ENCODE measurements at regions not wholly inside any gene's neighbourhood (a gene's known extent, or its start where the extent isn't known, plus 50 kb on each side); places are given as distances from the start of the nearest gene placed in this dataset.
"Not testable (repeated sequence)": the region's sequence is repeated elsewhere in the genome, so short reads cannot be mapped to it uniquely, and the experiment has no call there.

DNA sequence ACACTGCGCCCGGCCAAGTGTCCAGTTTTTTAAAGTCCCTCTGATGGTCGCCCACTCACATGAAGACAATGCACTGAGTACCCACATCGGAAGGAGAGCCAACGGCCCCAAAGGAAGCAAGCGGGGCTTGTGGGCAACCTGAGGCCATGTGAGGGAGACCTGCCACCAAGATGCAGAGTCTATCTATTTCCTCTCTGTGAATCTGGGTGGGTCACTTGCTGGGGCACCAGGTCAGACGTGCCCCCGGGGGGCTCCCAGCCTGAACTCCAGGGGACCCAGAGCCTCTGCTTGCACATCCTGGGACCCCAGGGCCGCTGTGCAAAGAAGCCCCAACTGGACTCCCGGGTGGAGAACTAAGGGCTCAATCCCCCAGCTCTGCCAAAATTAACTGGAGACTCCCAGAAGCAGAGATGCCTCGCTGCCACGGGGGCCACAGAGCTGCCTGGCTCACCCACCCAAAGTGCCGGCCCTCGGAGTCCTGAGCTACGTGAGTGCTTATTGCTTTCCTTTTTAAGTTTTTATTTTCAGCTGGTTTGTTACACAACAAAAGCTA, 106.4 kb downstream of the BRD1 start:
- no peak for DNase-seq

DNA sequence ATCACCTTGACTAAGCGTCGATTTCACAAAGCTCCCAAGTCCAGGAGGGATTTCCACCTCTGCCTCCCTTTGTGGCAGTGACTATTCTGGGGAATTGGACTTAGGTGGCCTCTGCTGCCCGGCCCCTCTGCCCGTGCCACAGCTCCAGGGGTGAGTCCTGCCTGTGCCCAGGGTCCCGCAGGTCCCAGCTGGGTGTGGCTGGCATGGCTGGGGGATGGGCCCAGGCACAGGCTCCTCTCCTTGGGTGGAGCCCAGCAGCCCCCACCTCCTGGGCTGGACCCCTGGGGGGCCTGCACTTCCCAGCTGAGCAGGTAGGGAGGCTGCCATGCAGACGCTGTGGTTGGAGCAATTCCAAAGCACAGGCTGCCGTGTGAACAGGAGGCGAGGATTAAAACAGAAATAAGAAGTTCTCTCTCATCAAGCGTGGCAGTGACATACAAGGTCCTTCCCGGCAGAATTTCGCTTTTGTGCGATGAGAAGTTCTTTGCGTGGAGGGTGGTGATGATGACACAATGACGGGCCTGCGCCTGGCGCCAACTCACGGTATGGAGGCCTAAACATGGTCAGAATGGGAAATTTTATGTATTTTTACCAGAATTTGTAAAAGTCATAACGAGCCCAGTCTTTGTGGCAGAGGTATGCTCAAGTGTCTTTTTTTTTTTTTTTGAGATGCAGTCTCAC, 107.3 kb downstream of the BRD1 start:
- no peak for DNase-seq

DNA sequence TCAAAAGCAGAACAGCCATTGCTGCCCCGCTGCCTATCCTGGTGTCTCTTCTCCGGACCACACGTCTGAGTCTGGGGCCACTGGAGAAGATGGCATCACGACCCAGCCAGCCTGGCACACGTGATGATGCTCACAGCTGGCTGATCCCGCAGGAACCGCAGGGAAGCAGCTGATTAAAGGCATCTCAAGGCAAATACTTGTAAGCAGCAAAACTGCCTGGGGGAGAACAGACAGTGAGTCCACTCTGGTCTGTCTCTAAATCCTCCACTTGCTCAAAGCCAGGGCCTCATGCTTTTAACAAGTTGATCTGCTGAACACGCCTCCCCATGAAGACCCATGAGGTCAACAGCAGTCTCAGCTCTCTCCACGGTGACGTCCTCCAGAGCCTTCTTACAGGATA, 108.6 kb downstream of the BRD1 start:
- no peak for DNase-seq

DNA sequence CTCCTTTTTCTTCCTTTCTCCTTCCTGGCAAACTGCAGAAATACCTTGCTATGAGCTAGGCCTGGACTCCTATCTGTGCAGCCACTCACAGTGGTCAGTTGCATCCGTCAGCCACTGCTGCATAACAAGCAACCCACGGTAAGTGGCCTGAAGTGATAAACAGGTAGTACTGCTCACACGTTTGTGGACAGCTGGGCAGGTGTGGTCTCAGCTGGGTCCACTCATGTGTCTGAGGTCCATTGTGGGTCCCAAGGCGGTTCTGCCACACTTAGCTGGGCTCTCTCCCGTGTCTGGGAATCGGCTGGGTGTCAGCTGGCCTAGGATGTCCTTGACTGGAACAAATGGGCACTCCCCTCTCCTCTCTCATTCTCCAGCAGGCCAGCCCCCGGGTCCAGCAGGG, 109.3 kb downstream of the BRD1 start:
- DNase-seq, result no peak

DNA sequence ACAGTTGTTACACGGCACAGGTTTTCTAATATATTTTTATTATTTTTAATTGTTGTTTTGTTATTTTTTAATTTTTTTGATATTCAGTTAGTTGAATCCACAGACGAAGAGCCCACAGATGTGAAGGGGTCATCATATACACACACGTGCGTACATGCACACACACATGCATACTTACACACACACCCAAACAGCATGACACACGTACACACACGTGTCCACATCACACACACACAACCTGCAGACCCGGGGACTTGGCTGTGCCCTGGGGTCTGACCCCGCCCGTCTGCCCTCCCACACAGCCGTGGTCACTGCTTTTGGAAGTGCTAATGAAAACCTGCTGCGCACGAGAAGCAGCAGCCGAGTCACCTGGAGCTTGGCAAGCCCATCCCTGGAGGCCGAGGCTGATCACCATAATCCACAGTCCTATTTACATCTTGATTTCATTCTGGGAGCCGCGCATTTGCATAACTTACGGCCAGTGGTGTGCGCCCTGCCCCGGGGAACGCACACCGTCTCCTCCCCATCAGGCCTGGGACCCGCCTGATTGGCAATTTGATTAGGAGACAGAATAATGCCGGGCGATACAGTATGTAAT, 110.3 kb downstream of the BRD1 start:
- DNase-seq, result no peak

DNA sequence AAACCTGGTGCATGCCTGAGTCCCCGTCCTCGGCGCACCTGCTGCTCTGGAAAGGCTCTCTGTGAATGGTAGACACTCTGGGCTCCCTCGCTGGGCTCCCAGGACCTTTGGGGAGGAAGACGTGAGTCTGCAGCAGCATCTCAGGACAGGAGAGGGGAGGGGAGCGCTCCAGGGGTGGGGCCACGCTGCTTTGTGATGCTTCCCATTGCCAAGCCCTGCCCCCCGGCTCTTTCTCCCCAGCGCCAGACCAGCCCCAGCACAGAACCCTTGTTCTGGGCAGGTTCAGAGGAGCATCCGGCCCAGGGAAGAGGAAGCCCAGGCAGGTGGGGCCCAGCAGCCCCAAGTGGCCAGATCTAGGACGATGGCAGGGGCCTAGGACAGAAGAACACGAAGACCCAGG, 111.2 kb downstream of the BRD1 start:
- DNase-seq, result no peak

DNA sequence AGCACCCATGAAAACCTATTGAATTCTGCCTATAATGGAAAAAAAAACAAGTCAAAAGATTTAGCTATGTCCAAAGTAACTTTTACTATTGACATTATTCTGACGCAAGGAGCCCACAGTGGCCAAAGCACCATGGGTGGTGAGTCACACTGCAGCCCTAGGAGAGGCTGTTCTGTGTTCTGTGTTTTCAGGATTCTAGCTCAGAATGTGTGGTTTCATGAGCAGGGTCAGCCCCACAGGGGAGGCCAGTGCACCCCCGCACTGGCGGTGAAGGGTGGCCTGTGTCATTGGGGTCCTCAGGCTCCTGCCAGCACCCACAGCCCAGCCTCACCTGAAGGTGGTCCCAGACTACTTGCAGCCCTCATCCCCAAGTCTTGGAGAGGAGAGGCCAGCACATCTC, 112.2 kb downstream of the BRD1 start:
- no peak for DNase-seq

DNA sequence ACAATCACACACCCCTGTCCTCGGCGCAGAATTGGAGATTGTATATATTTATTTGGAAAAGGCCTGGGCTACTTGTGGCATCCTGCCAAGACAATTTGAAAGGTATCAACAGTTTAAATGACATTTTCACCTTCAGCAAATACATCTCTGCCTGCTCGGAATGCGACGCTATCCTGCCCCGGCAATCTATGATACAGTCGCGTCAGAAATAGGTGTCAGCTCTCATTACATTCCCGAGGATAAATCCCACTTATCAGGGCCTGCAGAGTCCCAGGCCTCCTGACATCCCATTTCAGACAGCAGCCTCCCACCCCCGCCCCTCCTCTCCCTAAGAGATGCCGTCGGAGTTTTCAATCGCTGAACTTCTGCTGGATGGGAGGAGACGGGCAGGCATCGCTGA, 114.7 kb downstream of the BRD1 start:
- no peak for DNase-seq

DNA sequence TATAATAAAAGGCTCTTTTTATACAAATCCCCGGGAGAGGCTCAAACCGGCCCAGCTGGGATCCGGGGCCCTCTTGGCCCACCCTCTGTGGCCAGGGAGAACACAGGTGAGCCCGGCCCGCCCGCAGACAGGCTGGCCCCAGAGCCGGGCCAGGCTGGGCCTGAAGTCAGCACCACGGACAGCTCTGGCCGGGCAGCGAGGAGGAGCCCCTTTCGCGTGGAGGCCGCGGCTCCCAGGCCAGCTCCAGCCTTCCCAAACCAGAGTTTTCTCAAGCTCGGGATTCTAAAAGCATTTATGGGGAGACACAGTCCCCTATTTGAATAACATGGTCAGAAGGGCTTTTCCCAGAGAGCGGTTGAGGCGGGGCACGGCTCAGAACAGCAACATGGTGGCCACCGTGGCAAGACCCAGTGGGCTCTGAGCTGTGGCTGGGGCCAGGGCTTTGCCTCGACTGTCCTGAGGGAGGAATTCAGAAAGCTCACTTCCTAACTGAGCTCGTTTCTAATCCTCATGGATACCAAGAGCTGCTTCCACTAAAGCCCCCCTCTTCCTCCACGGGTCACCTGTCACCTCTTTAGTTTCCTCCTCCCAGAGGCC, 115.4 kb downstream of the BRD1 start:
- no peak for DNase-seq

DNA sequence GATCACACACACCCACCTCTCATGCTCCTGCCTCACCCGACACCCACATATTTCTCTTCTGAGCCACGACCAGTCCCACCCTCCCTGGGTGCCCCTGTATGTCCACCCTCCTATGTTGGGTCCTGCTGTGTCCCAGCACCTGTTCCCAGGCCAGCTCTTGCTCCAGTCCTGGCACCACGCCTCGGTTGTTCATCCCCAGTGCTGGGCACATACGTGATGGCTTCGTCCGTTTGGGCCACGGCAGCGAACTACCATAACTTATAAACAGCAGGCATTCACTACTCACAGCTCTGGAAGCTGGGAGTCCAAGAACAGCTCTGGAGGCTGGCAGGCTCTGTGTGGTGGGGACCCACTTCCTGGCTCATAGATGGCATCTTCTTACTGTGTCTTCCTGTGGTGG, 116.9 kb downstream of the BRD1 start:
- no peak for DNase-seq

DNA sequence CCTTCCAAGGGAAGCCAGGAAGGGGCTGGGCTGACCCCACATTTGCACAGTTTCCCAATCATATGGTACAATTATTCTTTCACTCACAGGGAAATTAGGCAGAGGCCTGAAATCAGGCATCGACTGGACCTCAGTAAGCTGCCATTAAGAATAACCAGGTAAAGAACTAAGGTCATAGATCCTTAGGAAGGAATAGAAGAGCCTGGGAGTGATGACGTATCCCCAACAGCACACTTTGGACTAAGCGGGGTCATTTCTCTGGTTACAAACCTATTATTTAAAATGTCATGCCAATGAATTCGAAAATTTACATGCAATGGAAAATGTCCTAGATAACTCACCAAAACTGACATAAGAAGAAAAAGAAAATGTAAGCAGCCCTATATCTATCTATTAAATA, 118.2 kb downstream of the BRD1 start:
- DNase-seq, result no peak

DNA sequence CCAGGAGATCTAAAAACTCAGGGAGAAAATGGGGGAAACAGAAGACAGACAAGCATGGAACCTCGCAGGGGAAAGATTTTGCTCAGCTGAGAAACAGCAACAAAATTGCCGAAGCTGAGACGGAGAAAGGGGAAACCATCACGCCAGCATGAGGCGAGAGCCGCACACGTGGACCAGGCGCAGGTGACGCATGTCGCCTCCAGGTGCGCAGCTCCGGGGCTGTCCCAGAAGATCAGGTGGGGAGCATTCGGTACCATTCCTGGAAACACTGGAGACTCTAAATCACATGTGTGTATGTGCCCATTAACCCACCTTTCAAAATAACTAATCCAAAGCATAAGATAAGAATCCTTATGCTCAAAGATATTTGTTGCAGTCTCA, 121.7 kb downstream of the BRD1 start:
- no peak for DNase-seq

DNA sequence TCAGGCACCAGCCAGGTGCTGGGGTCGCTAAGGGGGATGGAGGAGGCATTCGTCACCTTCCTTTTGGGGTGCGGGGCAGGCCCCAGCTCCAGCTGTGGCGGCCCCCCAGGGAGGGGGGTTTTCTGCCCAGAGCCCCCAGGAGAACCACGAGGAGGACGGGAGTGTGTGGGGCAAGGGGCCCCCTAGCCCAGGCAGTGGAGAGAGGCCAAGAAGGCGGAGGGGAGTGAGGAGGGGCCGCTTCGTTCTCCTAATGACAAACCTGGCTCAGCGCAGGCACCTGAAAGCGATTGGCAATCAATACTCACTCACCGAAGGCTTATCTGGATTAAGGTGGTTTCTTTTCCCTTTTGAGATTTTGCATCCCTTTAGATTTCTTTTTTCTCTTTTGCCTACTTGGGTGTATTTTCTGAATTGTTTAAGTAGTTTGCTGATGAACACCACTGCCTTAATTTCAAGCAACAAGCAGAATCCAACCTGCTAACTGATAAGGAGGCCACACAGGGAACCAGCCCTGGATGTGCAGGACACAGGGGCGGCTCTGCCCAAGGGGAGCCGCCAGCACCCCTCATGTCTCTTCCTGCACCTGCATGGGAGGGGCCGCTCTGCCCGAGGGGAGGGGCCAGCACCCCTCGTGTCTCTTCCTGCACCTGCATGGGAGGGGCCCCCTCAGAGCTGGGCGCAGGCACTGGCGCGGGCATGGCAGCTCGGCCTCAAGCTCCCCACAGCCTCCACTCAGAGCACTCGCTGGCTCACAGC, 122.3 kb downstream of the BRD1 start:
- peak; percentile 11 for DNase-seq

DNA sequence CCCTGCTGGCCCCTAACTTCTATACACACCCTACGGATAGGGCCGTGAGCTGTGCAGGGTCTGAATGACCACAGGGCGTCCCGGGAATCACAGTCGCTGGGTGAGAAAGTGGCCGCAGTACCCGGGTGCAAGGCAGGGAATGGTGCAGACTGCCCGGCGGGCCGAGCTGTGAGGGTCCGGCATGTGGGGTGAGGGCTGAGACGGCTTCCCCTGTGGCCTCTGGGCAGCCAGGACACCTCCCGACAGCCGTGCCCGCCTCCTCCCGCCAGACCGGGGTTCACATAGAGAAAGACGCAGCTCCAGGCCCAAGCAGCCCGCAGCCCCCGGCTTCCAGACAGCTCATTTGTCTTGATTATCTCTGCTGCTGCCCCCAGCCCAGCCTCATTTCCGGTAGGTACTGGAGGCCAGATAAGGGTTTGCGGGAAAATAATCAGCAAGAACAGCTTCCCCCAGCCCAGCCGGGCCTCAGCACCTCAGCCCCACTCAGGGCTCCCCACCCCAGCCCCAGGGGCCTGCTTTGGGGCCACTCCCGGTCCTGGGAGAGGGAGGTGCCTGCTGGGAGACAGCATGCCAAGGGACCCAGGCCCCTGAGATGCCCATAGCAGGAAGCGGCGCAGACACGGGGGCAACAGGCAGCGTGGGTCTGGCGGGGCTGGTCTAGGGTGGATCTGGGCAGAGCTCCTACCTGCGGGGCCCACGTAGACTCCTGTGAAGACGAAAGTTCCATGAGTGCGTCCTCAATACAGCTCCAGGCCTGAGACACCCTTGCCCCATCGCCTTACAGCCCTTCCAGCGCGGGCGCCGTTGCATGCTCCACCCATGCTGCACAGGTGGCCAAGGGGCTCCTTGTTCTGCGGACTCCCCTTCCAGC, 123.1 kb downstream of the BRD1 start:
- DNase-seq, result no peak

DNA sequence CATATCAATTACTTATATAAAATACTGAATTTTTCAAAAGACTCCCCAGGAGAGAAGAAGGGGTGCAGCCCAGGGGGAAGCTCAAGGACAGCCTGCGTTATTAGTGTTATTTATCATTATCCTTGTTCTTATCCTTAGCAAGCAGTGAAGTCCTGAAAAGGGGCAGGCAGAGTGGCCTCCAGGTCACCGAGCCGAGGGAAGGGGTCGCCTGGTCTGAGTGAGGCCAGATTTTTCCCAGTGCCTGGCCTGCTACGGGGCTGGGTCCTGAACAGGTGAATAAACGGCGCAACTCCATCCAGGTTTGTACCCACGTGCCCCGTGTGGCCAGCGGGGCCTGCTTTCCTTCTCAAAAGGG, 123.7 kb downstream of the BRD1 start:
- DNase-seq, result no peak

DNA sequence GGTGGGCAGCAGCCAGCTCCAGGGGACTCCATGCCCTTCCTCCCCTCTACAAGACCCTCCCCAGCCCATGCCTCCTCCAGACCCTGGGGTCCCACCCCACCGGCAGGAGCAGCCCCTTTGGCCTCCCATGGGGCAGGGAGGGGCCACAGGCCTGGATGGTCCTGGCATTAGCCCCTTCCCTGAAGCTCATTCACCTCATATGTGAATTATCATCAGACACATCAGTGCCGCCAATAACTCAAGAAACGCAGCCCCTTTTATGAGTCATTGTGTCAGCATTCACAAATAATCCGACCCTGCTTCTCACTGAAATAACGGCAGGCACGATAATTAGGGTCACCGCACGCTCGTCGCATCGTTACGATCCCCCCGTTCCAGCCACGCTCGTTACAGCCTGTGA, 124.2 kb downstream of the BRD1 start:
- DNase-seq, result no peak

DNA sequence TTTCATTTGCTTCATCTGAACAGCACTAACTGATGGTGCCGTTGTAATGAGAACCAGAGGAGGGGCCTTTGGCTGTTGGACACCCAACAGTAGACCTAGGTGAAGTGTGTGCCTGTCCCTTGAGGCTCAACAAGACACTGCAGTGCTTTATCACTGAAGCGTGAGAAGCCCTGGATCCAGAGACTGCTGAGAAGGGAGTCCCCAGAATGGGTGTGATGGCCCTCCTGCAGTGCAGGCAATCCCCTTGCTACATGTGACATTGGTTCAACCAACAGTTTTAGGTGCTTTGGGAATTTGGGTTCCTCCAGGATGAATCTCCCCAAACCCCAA, 125.6 kb downstream of the BRD1 start:
- no peak for DNase-seq

DNA sequence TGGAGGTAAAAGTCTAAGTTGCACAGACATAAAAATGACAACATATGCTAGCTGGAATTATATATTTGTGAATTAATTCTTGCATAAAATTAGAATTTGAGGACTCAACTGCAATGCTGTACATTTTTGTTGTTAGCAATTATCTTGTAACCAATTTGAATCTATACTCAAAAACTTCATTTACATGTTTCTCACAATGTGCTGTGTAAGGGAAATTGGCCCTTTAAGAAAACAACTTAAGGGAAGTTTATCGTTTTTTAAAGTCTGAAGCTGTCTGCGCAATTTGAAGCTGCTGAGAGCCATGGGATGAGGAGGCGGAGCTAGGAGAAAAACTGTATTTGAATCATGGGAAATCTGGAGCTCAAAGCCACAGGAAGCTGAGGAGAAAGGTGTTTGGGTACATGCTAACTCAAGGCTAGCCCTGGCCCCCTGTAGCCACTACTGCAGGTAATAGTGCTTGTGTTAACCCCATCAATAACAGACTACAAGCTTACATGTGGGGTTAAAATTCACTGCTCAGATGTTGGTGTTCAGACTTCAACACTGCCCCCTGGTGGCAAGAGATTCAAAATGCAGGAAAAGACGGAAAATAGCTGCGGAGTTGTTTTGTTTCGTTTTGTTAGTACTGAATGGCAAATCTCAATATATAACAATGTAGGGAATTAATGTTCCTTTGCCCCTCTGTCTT, 126.1 kb downstream of the BRD1 start:
- peak; percentile 19 for DNase-seq

DNA sequence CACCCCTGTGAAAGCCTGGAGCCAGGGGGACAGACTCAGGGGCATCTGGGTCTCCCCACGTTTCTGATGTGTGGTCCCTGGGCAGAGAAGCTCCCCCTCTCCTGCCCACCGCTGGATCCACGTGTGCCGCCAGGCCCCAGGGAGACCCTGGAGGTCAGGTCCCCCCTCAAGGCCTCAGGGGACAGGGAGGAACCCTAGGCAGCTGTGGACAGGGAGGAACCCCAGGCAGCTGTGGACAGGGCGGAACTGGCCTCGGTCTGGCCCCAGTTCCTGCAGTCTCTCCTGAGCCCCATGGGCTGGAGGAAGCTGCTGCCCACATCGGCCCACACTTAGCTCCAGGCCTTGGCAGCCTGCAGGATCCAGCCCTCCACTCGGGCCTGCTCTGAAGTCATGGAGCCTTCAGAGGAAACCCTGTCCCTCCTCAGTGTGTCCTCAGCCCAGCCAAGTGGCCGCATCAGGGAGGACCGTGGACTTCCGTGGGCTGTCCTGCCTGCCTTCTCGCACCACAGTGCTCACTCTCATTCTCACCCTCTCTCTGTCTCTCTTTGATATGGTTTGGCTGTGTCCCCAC, 127.7 kb downstream of the BRD1 start:
- no peak for DNase-seq

DNA sequence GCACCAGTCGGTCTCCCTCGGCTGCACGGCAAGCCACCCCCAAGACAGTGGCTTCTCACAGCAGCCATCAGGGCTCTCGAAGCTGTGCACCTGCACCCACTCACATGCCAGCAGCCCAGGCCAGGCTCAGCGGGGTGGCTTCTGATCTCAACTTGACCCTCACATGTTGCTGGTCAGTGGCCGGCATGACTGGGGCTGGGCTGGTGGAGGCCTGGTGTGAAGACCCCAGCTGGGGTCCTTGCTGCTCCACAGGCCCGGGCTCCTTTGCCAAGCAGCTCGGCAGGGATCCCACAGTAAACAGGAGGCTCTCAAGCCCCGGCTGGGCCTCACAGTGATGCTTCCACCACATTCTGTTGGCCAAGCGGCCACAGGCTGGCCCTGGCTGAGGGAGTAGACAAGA, 128.2 kb downstream of the BRD1 start:
- no peak for DNase-seq

DNA sequence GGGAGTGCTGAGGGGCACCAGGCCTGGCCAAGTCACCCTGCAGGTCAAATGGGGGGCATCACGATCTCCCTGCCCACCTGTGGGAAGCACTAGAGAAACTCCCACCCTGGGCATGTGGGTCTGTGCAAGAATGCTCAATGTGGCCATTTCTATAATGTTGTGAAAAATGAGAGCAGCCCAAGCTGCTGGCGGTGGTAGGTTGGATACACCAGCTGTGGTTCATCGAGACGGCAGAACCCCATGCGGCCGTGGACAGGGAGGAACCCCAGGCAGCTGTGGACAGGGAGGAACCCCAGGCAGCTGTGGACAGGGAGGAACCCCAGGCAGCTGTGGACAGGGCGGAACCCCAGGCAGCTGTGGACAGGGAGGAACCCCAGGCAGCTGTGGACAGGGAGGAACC, 129.1 kb downstream of the BRD1 start:
- DNase-seq, result not testable (repeated sequence)

DNA sequence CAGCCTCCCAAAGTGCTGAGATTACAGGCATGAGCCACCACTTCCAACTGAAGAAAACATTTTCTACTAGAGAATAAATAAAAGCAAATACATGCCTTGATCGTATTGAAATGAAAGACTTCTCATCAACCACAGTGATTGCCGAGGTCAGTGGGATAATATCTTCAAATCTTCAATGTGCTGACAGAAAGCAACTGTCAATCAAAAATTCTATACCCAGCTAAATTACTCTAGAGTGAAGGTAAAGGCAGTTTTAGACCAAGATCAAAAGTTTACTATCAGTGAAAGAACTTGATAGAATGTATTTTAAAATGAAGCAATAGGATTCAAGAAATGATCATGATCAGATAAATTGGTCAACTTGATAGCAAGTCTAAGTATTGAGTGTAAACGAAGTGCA, 130.6 kb downstream of the BRD1 start:
- DNase-seq, result no peak
